Activated B cell treated with CpG ODN at 0.5 μM for 24 hours (primary cell): ENCODE measurements at regions not wholly inside any gene's neighbourhood (a gene's known extent, or its start where the extent isn't known, plus 50 kb on each side); places are given as distances from the start of the nearest gene placed in this dataset.

ENCODE experiments used
- ATAC-seq: fragments of 200-7000 bp; cut with Tn5 transposase; one replicate; pipeline ENCODE4 v1.10.0; 2021; ENCODE audit warnings: low read depth, mild to moderate bottlenecking, moderate library complexity
- CTCF ChIA-PET: fragments of 350-600 bp; sonication (Branson Sonifier 250); formaldehyde crosslinking; loops from one replicate; lab custom pipeline; 2021; ENCODE audit warnings: antibody characterized with exemption; lab: Charles Lee
- POLR2A ChIA-PET: fragments of 350-600 bp; sonication (Branson Sonifier 250); formaldehyde crosslinking; loops from one replicate; lab custom pipeline; 2021; ENCODE audit warnings: antibody characterized with exemption; lab: Charles Lee
- DNase-seq: peaks from one replicate; pipeline ENCODE4 v3.0.0; 2022
- H3K27ac Mint-ChIP-seq: one replicate; pipeline ENCODE4 v1.8.0; 2020; ENCODE audit warnings: mixed read lengths
- H3K27me3 Mint-ChIP-seq: one replicate; pipeline ENCODE4 v1.8.0; 2021; ENCODE audit warnings: mixed read lengths
- H3K36me3 Mint-ChIP-seq: one replicate; pipeline ENCODE4 v1.8.0; 2021; ENCODE audit warnings: low read depth, mixed read lengths
- H3K4me1 Mint-ChIP-seq: one replicate; pipeline ENCODE4 v1.8.0; 2021; ENCODE audit warnings: mixed read lengths
- H3K4me3 Mint-ChIP-seq: one replicate; pipeline ENCODE4 v1.8.0; 2020; ENCODE audit warnings: mild to moderate bottlenecking, mixed read lengths
- H3K9me3 Mint-ChIP-seq: one replicate; pipeline ENCODE4 v1.8.0; 2020; ENCODE audit warnings: mixed read lengths
- intact Hi-C: fragments of 100-400 bp; cut with micrococcal nuclease; formaldehyde crosslinking; loops from one replicate; pipeline ENCODE4 v1.15.1; 2024
- TF ChIP-seq, protein P1 (sequence below): fragments of 200-600 bp; IDR thresholded peaks from one replicate; pipeline ENCODE4 v1.8.0; 2022; ENCODE audit warnings: antibody characterized with exemption, mild to moderate bottlenecking

DNA sequence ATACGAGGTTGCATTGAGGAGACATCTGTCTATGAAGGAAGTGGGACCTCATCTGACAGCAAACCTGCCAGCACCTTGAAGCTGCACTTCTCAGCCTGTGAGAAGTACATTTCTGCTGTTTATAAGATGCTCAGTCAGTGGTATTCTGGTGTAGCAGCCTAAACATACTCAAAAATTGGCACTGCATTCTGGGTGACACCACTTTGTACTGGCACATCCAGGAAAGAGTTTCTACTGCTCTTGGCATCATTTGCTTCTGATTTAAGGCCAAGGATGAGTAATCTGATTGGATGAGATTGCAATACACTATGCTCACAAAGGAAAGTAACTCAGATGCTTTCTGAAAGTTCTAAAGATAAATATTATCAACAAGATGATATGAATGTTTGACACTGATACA is 275.4 kb upstream of the TFAP2D start:
- H3K9me3 Mint-ChIP-seq: peaks cover 7% of the 10 kb centered on the region

GRCh38 chr6:50442531-50443040 is 270.7 kb upstream of the TFAP2D start:
- intact Hi-C loops: no loop called here
- POLR2A ChIA-PET: no interaction called here
- H3K27me3 Mint-ChIP-seq: no peaks in the 10 kb centered on the region
- TF ChIP-seq, protein P1, sequence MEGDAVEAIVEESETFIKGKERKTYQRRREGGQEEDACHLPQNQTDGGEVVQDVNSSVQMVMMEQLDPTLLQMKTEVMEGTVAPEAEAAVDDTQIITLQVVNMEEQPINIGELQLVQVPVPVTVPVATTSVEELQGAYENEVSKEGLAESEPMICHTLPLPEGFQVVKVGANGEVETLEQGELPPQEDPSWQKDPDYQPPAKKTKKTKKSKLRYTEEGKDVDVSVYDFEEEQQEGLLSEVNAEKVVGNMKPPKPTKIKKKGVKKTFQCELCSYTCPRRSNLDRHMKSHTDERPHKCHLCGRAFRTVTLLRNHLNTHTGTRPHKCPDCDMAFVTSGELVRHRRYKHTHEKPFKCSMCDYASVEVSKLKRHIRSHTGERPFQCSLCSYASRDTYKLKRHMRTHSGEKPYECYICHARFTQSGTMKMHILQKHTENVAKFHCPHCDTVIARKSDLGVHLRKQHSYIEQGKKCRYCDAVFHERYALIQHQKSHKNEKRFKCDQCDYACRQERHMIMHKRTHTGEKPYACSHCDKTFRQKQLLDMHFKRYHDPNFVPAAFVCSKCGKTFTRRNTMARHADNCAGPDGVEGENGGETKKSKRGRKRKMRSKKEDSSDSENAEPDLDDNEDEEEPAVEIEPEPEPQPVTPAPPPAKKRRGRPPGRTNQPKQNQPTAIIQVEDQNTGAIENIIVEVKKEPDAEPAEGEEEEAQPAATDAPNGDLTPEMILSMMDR: no peak
- CTCF ChIA-PET: no interaction called here
- H3K9me3 Mint-ChIP-seq: peaks cover 7% of the 10 kb centered on the region
- H3K4me1 Mint-ChIP-seq: no peaks in the 10 kb centered on the region
- ATAC-seq (no peak), DNase-seq (no peak)
- no peak overlapping the region for H3K4me3 Mint-ChIP-seq
- H3K36me3 Mint-ChIP-seq: no peaks in the 10 kb centered on the region
- H3K27ac Mint-ChIP-seq: no peak overlapping the region

More for the DNA sequence above, 275.4 kb upstream of the TFAP2D start:
- intact Hi-C loops: no loop called here
- ChIA-PET CTCF (no interaction called here), POLR2A (no interaction called here)
- ATAC-seq (no peak), DNase-seq (no peak)
- TF ChIP-seq, protein P1: no peak
- H3K27me3 Mint-ChIP-seq: no peaks in the 10 kb centered on the region
- no peaks in the 10 kb centered on the region for H3K4me1 Mint-ChIP-seq
- no peaks in the 10 kb centered on the region for H3K36me3 Mint-ChIP-seq
- H3K4me3 Mint-ChIP-seq: no peak overlapping the region
- no peak overlapping the region for H3K27ac Mint-ChIP-seq

GRCh38 chr6:50443144-50443543 is 270.2 kb upstream of the TFAP2D start:
- CTCF ChIA-PET: no interaction called here
- Mint-ChIP-seq H3K9me3 (peaks cover 7% of the 10 kb centered on the region), H3K27me3 (no peaks in the 10 kb centered on the region), H3K27ac (no peak overlapping the region), H3K36me3 (no peaks in the 10 kb centered on the region), H3K4me3 (no peak overlapping the region), H3K4me1 (no peaks in the 10 kb centered on the region)
- POLR2A ChIA-PET: no interaction called here
- ATAC-seq: no peak
- intact Hi-C loops: no loop called here
- TF ChIP-seq, protein P1: no peak
- DNase-seq: no peak

GRCh38 chr6:50449128-50449527 is 264.2 kb upstream of the TFAP2D start:
- ChIA-PET POLR2A (no interaction called here), CTCF (no interaction called here)
- H3K4me1 Mint-ChIP-seq: no peaks in the 10 kb centered on the region
- H3K4me3 Mint-ChIP-seq: no peak overlapping the region
- intact Hi-C loops: no loop called here
- no peak for ATAC-seq
- no peaks in the 10 kb centered on the region for H3K27me3 Mint-ChIP-seq
- peaks cover 5% of the 10 kb centered on the region for H3K9me3 Mint-ChIP-seq
- DNase-seq: no peak
- H3K36me3 Mint-ChIP-seq: no peaks in the 10 kb centered on the region
- H3K27ac Mint-ChIP-seq: no peak overlapping the region
- TF ChIP-seq, protein P1: no peak

DNA sequence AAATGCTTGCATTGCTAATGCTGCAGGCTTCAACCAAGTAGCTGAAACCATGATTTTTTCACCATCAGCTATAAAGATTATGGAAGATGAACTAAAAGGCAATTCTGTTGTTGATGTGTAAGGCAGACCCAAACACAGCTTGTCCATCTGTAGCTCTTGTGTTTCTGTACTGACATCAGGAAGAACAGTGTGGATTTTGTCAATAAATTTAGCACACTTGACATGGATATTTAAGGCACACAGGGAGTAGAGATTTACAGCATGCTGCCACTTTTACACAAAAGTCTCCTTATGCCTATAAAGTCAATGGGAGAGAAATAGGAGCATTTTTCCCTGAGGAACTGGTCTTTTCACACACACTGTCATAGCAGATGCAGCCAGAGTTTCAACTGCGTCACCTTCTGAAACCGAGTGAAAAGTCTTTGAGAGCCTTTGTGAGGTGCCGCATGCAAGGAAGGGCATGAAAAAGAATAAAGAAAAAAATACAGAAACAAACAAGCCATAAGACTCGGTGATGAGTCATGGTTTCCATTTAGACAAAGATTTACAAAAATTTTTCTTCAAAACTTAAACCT is 261.4 kb upstream of the TFAP2D start:
- Mint-ChIP-seq H3K27ac (no peak overlapping the region), H3K4me3 (no peak overlapping the region), H3K36me3 (no peaks in the 10 kb centered on the region), H3K9me3 (peaks cover 3% of the 10 kb centered on the region), H3K4me1 (no peaks in the 10 kb centered on the region), H3K27me3 (no peaks in the 10 kb centered on the region)
- intact Hi-C loops: no loop called here
- DNase-seq (no peak), ATAC-seq (no peak)
- TF ChIP-seq, protein P1: no peak
- POLR2A ChIA-PET: no interaction called here
- CTCF ChIA-PET: no interaction called here
